Caco-2 (cell line): ENCODE measurements at regions not wholly inside any gene's neighbourhood (a gene's known extent, or its start where the extent isn't known, plus 50 kb on each side); places are given as distances from the start of the nearest gene placed in this dataset.

Experiments
- BruUV-seq: library from RNA; stranded (reverse); fragments of 400-500 nt; replicated peaks from 2 replicates; lab custom pipeline; 2021; lab: Mats Ljungman, UMichigan
- CTCF ChIA-PET: fragments of 300-600 bp; sonication (Branson Sonifier 250); formaldehyde crosslinking; loops from one replicate; lab custom pipeline; 2022; ENCODE audit warnings: antibody characterized with exemption; lab: Charles Lee
- POLR2A ChIA-PET: fragments of 300-600 bp; sonication (Branson Sonifier 250); formaldehyde crosslinking; loops from one replicate; lab custom pipeline; 2022; ENCODE audit warnings: antibody characterized with exemption; lab: Charles Lee
- DNase-seq, 2 experiments: peaks; one replicate each; pipeline versions ENCODE4 v3.0.0 to v3.0.0-alpha.2; 2020 to 2022
- H3K27me3 ChIP-seq: replicated peaks from 2 replicates; pipeline ENCODE4 v1.6.0; 2011; ENCODE audit warnings: low read length; ENCODE audit not compliant: control insufficient read depth, insufficient read depth
- H3K36me3 ChIP-seq: 2 replicates; pipeline ENCODE4 v1.5.1; 2011; ENCODE audit warnings: low read length; ENCODE audit not compliant: control insufficient read depth, insufficient read depth
- H3K4me1 ChIP-seq: fragments of 250-450 bp; sonication (Bioruptor Pico); 2 replicates; pipeline ENCODE4 v1.5.1; 2020; ENCODE audit warnings: mild to moderate bottlenecking
- H3K4me3 ChIP-seq: 2 replicates; pipeline ENCODE4 v1.5.1; 2011; ENCODE audit warnings: low read depth, mild to moderate bottlenecking, control low read depth, low read length
- H3K9me3 ChIP-seq: fragments of 250-450 bp; sonication (Bioruptor Pico); 2 replicates; pipeline ENCODE4 v1.5.1; 2020; ENCODE audit warnings: mild to moderate bottlenecking, moderate library complexity
- H3K27ac Mint-ChIP-seq: one replicate; pipeline ENCODE4 v1.8.0; 2022; ENCODE audit warnings: mixed read lengths; ENCODE audit not compliant: unreplicated experiment
- H3K27me3 Mint-ChIP-seq: one replicate; pipeline ENCODE4 v1.8.0; 2022; ENCODE audit warnings: mixed read lengths; ENCODE audit not compliant: insufficient read depth, unreplicated experiment
- H3K36me3 Mint-ChIP-seq: one replicate; pipeline ENCODE4 v1.8.0; 2022; ENCODE audit warnings: mild to moderate bottlenecking, mixed read lengths; ENCODE audit not compliant: insufficient read depth, unreplicated experiment
- H3K4me1 Mint-ChIP-seq: one replicate; pipeline ENCODE4 v1.8.0; 2022; ENCODE audit warnings: low read depth, mixed read lengths; ENCODE audit not compliant: unreplicated experiment
- H3K4me3 Mint-ChIP-seq: one replicate; pipeline ENCODE4 v1.8.0; 2022; ENCODE audit warnings: mild to moderate bottlenecking, moderate library complexity, mixed read lengths; ENCODE audit not compliant: unreplicated experiment
- H3K9me3 Mint-ChIP-seq: one replicate; pipeline ENCODE4 v1.8.0; 2022; ENCODE audit warnings: mixed read lengths; ENCODE audit not compliant: unreplicated experiment
- CTCF ChIP-seq, 2 experiments: fragments of 200-600 bp in 1 of 2; IDR thresholded peaks; 1 replicate in 1 of 2; 2 replicates in 1 of 2; pipeline versions ENCODE4 v1.5.1 to v1.8.0; 2011 to 2022; ENCODE audit warnings: antibody characterized with exemption in 1 of 2, control low read depth in 1 of 2, inconsistent platforms in 1 of 2, low read depth in 1 of 2, low read length in 1 of 2, mild to moderate bottlenecking in 1 of 2, moderate library complexity in 1 of 2; ENCODE audit not compliant: insufficient read depth in 1 of 2, severe bottlenecking in 1 of 2, unreplicated experiment in 1 of 2
- intact Hi-C: fragments of 100-400 bp; cut with micrococcal nuclease; formaldehyde crosslinking; loops from one replicate; pipeline ENCODE4 v1.10.0; 2022; ENCODE audit not compliant: unreplicated experiment

- CTCF ChIA-PET = no interaction called here
- POLR2A ChIA-PET = no interaction called here
- Mint-ChIP-seq H3K27ac (no peak overlapping the region), H3K9me3 (no peaks in the 10 kb centered on the region), H3K4me1 (no peaks in the 10 kb centered on the region), H3K36me3 (no peaks in the 10 kb centered on the region), H3K27me3 (peaks cover 10% of the 10 kb centered on the region), H3K4me3 (no peak overlapping the region)
- DNase-seq = no peak
- H3K36me3 ChIP-seq = no peaks in the 10 kb centered on the region
- no peak for TF ChIP-seq CTCF (IDR thresholded peaks at IDR 0.05; ENCODE audit: insufficient read depth in 1 of 2, low read depth in 1 of 2, low read length in 1 of 2, severe bottlenecking in 1 of 2, unreplicated experiment in 1 of 2)
- no peaks in the 10 kb centered on the region for H3K9me3 ChIP-seq
- intact Hi-C loops = no loop called here
- H3K4me1 ChIP-seq = no peaks in the 10 kb centered on the region
- no peaks in the 10 kb centered on the region for H3K27me3 ChIP-seq
- no peak overlapping the region for H3K4me3 ChIP-seq
- no TSS peak for BruUV-seq
These were observed 144.4 kb downstream of the ZNF621 start for GRCh38 chr3:40669176-40669575.

- Mint-ChIP-seq H3K27me3 (peaks cover 5% of the 10 kb centered on the region), H3K27ac (no peak overlapping the region), H3K4me1 (no peaks in the 10 kb centered on the region), H3K9me3 (peaks cover 10% of the 10 kb centered on the region), H3K36me3 (no peaks in the 10 kb centered on the region), H3K4me3 (no peak overlapping the region)
- Histone ChIP-seq H3K36me3 (no peaks in the 10 kb centered on the region), H3K4me1 (no peaks in the 10 kb centered on the region), H3K27me3 (no peaks in the 10 kb centered on the region), H3K4me3 (no peak overlapping the region), H3K9me3 (peaks cover 3% of the 10 kb centered on the region; the same call in 1 of the 2 replicates)
- TF ChIP-seq CTCF (IDR thresholded peaks at IDR 0.05; ENCODE audit: insufficient read depth in 1 of 2, low read depth in 1 of 2, low read length in 1 of 2, severe bottlenecking in 1 of 2, unreplicated experiment in 1 of 2) = no peak
- CTCF ChIA-PET = no interaction called here
- BruUV-seq = no TSS peak
- DNase-seq = no peak
- POLR2A ChIA-PET = no interaction called here
- intact Hi-C loops = no loop called here
These were observed 148.1 kb downstream of the ZNF621 start for GRCh38 chr3:40672861-40673260.

- CTCF ChIA-PET = no interaction called here
These were observed 152.6 kb downstream of the ZNF621 start for GRCh38 chr3:40677321-40677720.

More at GRCh38 chr3:40677321-40677720, 152.6 kb downstream of the ZNF621 start:
- Mint-ChIP-seq H3K4me3 (no peak overlapping the region), H3K36me3 (no peaks in the 10 kb centered on the region), H3K9me3 (peaks cover 10% of the 10 kb centered on the region), H3K4me1 (no peaks in the 10 kb centered on the region), H3K27me3 (peaks cover 2% of the 10 kb centered on the region), H3K27ac (no peak overlapping the region)
- H3K4me1 ChIP-seq = 0 out of 2 replicates have a peak, but pooled peaks cover 3% of the 10 kb centered on the region
- BruUV-seq = no TSS peak
- no peak for DNase-seq
- no peaks in the 10 kb centered on the region for H3K36me3 ChIP-seq
- intact Hi-C loops = no loop called here
- no peaks in the 10 kb centered on the region for H3K27me3 ChIP-seq
- H3K4me3 ChIP-seq = no peak overlapping the region
- H3K9me3 ChIP-seq = peaks cover 3% of the 10 kb centered on the region; the same call in 1 of the 2 replicates
- no peak for TF ChIP-seq CTCF (IDR thresholded peaks at IDR 0.05; ENCODE audit: insufficient read depth in 1 of 2, low read depth in 1 of 2, low read length in 1 of 2, severe bottlenecking in 1 of 2, unreplicated experiment in 1 of 2)
- POLR2A ChIA-PET = no interaction called here
